Neural progenitor cell (in vitro differentiated cells): ENCODE measurements at regions not wholly inside any gene's neighbourhood (a gene's known extent, or its start where the extent isn't known, plus 50 kb on each side); places are given as distances from the start of the nearest gene placed in this dataset.

ENCODE experiments used
- DNase-seq: peaks from one replicate; pipeline ENCODE4 v3.0.0-alpha.2; 2016; ENCODE audit warnings: low spot score
- H2AFZ ChIP-seq: fragments of 200-600 bp; sonication (generic); replicated peaks from 2 replicates; pipeline ENCODE4 v1.6.1; 2016; ENCODE audit warnings: antibody characterized with exemption
- H3F3A ChIP-seq: fragments of 200-600 bp; sonication (generic); 2 replicates; pipeline ENCODE4 v1.6.1; 2016; ENCODE audit warnings: antibody characterized with exemption, low read depth
- H3K27ac ChIP-seq: fragments of 200-600 bp; sonication (generic); 2 replicates; pipeline ENCODE4 v1.5.1; 2016; ENCODE audit warnings: mild to moderate bottlenecking
- H3K27me3 ChIP-seq: fragments of 200-600 bp; sonication (generic); 2 replicates; pipeline ENCODE4 v1.6.1; 2016; ENCODE audit warnings: mild to moderate bottlenecking, moderate library complexity
- H3K36me3 ChIP-seq: fragments of 200-600 bp; sonication (generic); 2 replicates; pipeline ENCODE4 v1.5.1; 2016
- H3K4me1 ChIP-seq: fragments of 200-600 bp; sonication (generic); 2 replicates; pipeline ENCODE4 v1.6.1; 2016; ENCODE audit warnings: mixed run types
- H3K4me2 ChIP-seq: fragments of 200-600 bp; sonication (generic); 2 replicates; pipeline ENCODE4 v1.6.1; 2016
- H3K4me3 ChIP-seq: fragments of 200-600 bp; sonication (generic); 2 replicates; pipeline ENCODE4 v1.5.1; 2016
- H3K79me2 ChIP-seq: fragments of 200-600 bp; sonication (generic); 2 replicates; pipeline ENCODE4 v1.6.1; 2016; ENCODE audit warnings: low read depth
- H3K9ac ChIP-seq: fragments of 200-600 bp; sonication (generic); 2 replicates; pipeline ENCODE4 v1.6.1; 2016
- H3K9me3 ChIP-seq: fragments of 200-600 bp; sonication (generic); 2 replicates; pipeline ENCODE4 v1.5.1; 2016; ENCODE audit warnings: low read depth
- H4K20me1 ChIP-seq: fragments of 200-600 bp; sonication (generic); 2 replicates; pipeline ENCODE4 v1.6.1; 2016; ENCODE audit warnings: low read depth
- H3K27ac Mint-ChIP-seq: 3 replicates; pipeline ENCODE4 v1.8.0; 2021; ENCODE audit warnings: mixed read lengths
- H3K27me3 Mint-ChIP-seq: 2 replicates; pipeline ENCODE4 v1.8.0; 2022; ENCODE audit warnings: low read depth, mild to moderate bottlenecking, inconsistent platforms, moderate library complexity, mixed read lengths; ENCODE audit not compliant: insufficient read depth
- H3K36me3 Mint-ChIP-seq: 3 replicates; pipeline ENCODE4 v1.8.0; 2021; ENCODE audit warnings: mixed read lengths
- H3K4me1 Mint-ChIP-seq: 3 replicates; pipeline ENCODE4 v1.8.0; 2021; ENCODE audit warnings: mixed read lengths
- H3K4me3 Mint-ChIP-seq: 3 replicates; pipeline ENCODE4 v1.8.0; 2021; ENCODE audit warnings: mild to moderate bottlenecking, moderate library complexity, mixed read lengths
- H3K9me3 Mint-ChIP-seq: 3 replicates; pipeline ENCODE4 v1.8.0; 2020; ENCODE audit warnings: mixed read lengths
- CTCF ChIP-seq: fragments of 200-600 bp; sonication (generic); IDR thresholded peaks from 2 replicates; pipeline ENCODE4 v1.5.1; 2017; ENCODE audit warnings: antibody characterized with exemption, mild to moderate bottlenecking
- EZH2 ChIP-seq: fragments of 200-600 bp; sonication (generic); IDR thresholded peaks from 2 replicates; pipeline ENCODE4 v1.6.1; 2017; ENCODE audit warnings: antibody characterized with exemption, mild to moderate bottlenecking, moderate library complexity
- EZH2phosphoT487 ChIP-seq: fragments of 200-600 bp; sonication (generic); IDR thresholded peaks from 2 replicates; pipeline ENCODE4 v1.6.1; 2017; ENCODE audit warnings: antibody characterized with exemption

- TF ChIP-seq EZH2 = no peak
- TF ChIP-seq CTCF = no peak
- TF ChIP-seq EZH2phosphoT487 = no peak
- Histone ChIP-seq H3K79me2 (no peaks in the 10 kb centered on the region), H3K9ac (no peak overlapping the region), H3K4me3 (no peak overlapping the region), H4K20me1 (no peaks in the 10 kb centered on the region), H3K9me3 (no peaks in the 10 kb centered on the region), H3K27ac (no peak overlapping the region), H3K27me3 (no peaks in the 10 kb centered on the region), H3F3A (no peaks in the 10 kb centered on the region), H3K36me3 (no peaks in the 10 kb centered on the region), H3K4me1 (peaks cover 4% of the 10 kb centered on the region), H2AFZ (no peak overlapping the region), H3K4me2 (no peak overlapping the region)
- Mint-ChIP-seq H3K4me1 (peaks cover 28% of the 10 kb centered on the region), H3K9me3 (no peaks in the 10 kb centered on the region), H3K27me3 (peaks cover 17% of the 10 kb centered on the region), H3K4me3 (no peak overlapping the region), H3K36me3 (no peaks in the 10 kb centered on the region), H3K27ac (no peak overlapping the region)
- no peak for DNase-seq
Observed at GRCh38 chr10:78800006-78800405, 268.8 kb upstream of the ZMIZ1 start.

- Histone ChIP-seq H3K9me3 (no peaks in the 10 kb centered on the region), H3K4me3 (no peak overlapping the region), H3K4me1 (peaks cover 4% of the 10 kb centered on the region), H3K27me3 (no peaks in the 10 kb centered on the region), H3F3A (no peaks in the 10 kb centered on the region), H4K20me1 (no peaks in the 10 kb centered on the region), H3K4me2 (no peak overlapping the region), H3K36me3 (no peaks in the 10 kb centered on the region), H3K27ac (no peak overlapping the region), H2AFZ (no peak overlapping the region), H3K9ac (no peak overlapping the region), H3K79me2 (no peaks in the 10 kb centered on the region)
- H3K4me1 Mint-ChIP-seq = peaks cover 32% of the 10 kb centered on the region
- TF ChIP-seq CTCF (no peak), EZH2 (no peak), EZH2phosphoT487 (no peak)
- no peaks in the 10 kb centered on the region for H3K9me3 Mint-ChIP-seq
- DNase-seq = no peak
- H3K27ac Mint-ChIP-seq = no peak overlapping the region
- no peak overlapping the region for H3K4me3 Mint-ChIP-seq
- no peaks in the 10 kb centered on the region for H3K36me3 Mint-ChIP-seq
- H3K27me3 Mint-ChIP-seq = peaks cover 17% of the 10 kb centered on the region
Observed at GRCh38 chr10:78800535-78801320, 268.0 kb upstream of the ZMIZ1 start.

- H3K79me2 ChIP-seq = no peaks in the 10 kb centered on the region
- Mint-ChIP-seq H3K4me3 (no peak overlapping the region), H3K9me3 (no peaks in the 10 kb centered on the region), H3K27me3 (peaks cover 15% of the 10 kb centered on the region), H3K4me1 (peaks cover 33% of the 10 kb centered on the region), H3K27ac (peak overlapping the region; percentile 60), H3K36me3 (no peaks in the 10 kb centered on the region)
- no peaks in the 10 kb centered on the region for H3K36me3 ChIP-seq
- H3K9ac ChIP-seq = no peak overlapping the region
- DNase-seq = no peak
- H4K20me1 ChIP-seq = no peaks in the 10 kb centered on the region
- H3F3A ChIP-seq = no peaks in the 10 kb centered on the region
- no peaks in the 10 kb centered on the region for H3K9me3 ChIP-seq
- H3K27me3 ChIP-seq = no peaks in the 10 kb centered on the region
- H3K4me1 ChIP-seq = peaks cover 4% of the 10 kb centered on the region
- no peak overlapping the region for H2AFZ ChIP-seq
- H3K27ac ChIP-seq = no peak overlapping the region
- no peak for TF ChIP-seq EZH2phosphoT487
- no peak for TF ChIP-seq EZH2
- H3K4me2 ChIP-seq = no peak overlapping the region
- H3K4me3 ChIP-seq = no peak overlapping the region
Observed at GRCh38 chr10:78802431-78802830, 266.3 kb upstream of the ZMIZ1 start.

- Histone ChIP-seq H3K9ac (no peak overlapping the region), H3K9me3 (no peaks in the 10 kb centered on the region), H3K27me3 (no peaks in the 10 kb centered on the region), H3K4me3 (no peak overlapping the region), H2AFZ (no peak overlapping the region), H4K20me1 (no peaks in the 10 kb centered on the region), H3K79me2 (no peaks in the 10 kb centered on the region), H3K4me2 (no peak overlapping the region), H3K4me1 (peaks cover 7% of the 10 kb centered on the region), H3K27ac (no peak overlapping the region), H3K36me3 (no peaks in the 10 kb centered on the region), H3F3A (no peaks in the 10 kb centered on the region)
- TF ChIP-seq EZH2phosphoT487 (no peak), CTCF (no peak), EZH2 (no peak)
- H3K4me3 Mint-ChIP-seq = no peak overlapping the region
- H3K27ac Mint-ChIP-seq = peak overlapping the region; percentile 60
- H3K9me3 Mint-ChIP-seq = no peaks in the 10 kb centered on the region
- DNase-seq = peak; percentile 10
- H3K27me3 Mint-ChIP-seq = peaks cover 15% of the 10 kb centered on the region
- peaks cover 36% of the 10 kb centered on the region for H3K4me1 Mint-ChIP-seq
- no peaks in the 10 kb centered on the region for H3K36me3 Mint-ChIP-seq
Observed at GRCh38 chr10:78802866-78803265, 265.9 kb upstream of the ZMIZ1 start.
